Activated CD8-positive, alpha-beta memory T cell treated with anti-CD3 and anti-CD28 coated beads, Interleukin-2, amount 50 U/mL, for 48 hours (primary cell): ENCODE measurements at regions not wholly inside any gene's neighbourhood (a gene's known extent, or its start where the extent isn't known, plus 50 kb on each side); places are given as distances from the start of the nearest gene placed in this dataset.
"Not testable (repeated sequence)": the region's sequence is repeated elsewhere in the genome, so short reads cannot be mapped to it uniquely, and the experiment has no call there.

Source experiments
- DNase-seq: peaks from one replicate; pipeline ENCODE4 v3.0.0-alpha.2; 2020

DNA sequence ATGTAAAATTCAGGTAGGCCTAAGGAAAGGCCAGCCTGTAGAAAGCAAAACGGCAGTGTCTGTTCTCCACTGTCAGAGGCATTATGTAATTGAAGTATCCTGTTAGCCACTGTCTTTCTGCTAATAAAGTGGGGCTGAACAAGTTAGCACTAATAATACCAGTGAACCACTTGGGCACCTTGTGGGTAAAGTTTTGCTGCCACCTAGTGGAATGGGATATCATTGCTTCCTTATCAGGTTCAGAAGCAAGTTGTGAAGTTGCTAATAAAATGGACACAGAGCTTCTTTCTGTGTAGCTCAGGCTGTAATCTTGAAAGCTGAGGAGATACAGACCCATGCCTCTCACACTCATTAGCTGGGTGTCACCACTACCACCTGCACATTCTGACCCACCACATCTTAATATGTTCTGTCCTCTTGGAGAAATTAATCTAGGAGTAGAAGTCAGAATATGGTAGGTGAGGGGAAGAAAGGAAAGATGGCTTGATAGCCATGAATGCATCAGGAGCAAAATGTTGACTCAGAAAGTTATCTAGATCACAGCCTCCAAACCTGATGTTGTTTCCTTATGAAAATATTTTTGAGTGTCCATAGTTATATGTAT, 175.1 kb downstream of the SEPTIN7 start:
- DNase-seq, result no peak

DNA sequence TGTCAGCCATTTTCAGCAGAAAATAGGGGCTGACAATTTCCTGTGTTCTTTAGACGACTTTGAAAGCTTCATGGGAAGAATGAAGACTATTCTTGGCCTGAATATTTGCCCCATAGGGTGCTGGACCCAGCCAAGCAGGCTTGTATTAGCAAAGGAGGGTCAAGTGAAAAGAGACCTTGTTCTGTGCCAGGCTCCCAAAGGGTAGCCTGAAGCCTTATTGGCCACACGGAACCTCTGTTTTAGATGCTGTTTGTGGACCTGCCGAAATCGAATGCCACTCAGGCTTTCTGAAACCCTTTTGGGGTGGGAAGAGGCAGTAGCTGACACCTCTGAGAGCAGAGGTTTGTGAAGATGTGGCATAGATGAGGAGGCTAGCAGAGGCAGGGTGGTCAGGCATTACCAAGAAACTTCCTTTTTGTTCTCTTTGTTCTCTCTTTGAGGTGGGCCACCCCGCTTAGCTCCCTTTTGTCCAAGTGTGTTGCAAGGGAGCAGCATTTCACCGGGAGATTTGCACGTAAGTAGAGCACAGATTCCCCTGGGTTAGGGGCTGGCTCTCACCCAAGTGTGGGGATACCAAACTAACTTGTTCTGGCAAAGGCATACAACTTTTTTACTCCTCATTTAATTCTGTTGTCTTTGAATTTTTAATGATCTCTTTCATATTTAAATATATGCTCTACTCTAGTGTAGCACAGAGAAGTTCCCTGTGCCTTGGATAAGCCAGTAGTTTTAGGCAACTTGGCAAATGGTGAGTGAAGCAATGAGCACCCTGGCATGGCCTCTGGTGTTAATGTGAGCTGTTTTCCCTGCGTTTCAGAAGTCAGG, 174.0 kb upstream of the EEPD1 start:
- DNase-seq, result not testable (repeated sequence)

DNA sequence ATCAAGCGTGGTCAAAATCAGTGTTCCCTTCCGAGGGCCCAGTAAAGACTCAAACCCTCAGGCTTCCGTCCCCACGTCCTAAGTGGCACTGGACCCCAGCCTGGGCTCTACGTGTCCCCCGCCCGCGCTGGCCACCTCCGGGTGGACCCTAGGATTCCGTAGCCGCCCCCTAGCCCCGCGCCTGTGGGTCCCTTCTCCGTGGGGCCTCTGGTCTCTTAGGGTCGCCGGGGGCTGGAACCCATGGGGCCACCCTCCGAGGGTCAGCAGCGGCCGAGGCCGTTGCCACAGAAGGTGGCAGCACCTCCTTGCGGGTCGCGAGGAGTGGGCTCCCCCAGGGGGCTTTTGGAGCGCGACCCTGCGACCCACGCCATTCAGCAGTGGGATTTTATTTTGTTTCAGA, 170.5 kb upstream of the EEPD1 start:
- no peak for DNase-seq

DNA sequence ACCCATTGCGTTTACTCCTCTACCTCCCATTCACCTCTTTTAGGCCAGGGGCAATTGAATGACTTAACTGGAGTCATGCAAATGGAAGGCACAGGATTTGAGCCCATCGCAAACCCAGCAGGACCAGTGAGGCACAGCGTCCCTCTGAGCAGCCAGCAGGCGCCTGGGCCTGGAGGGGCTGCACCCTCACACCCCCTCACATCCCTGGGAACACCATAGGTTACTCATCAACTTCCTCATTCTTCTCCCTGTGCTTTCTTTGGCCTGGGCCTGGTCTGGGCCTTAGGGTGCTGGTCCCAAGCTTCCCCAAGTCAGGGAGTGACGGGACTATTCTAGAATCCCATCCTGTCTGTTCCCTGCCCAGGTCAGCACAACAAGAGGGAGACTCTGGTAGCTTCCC, 169.4 kb upstream of the EEPD1 start:
- DNase-seq, result no peak

DNA sequence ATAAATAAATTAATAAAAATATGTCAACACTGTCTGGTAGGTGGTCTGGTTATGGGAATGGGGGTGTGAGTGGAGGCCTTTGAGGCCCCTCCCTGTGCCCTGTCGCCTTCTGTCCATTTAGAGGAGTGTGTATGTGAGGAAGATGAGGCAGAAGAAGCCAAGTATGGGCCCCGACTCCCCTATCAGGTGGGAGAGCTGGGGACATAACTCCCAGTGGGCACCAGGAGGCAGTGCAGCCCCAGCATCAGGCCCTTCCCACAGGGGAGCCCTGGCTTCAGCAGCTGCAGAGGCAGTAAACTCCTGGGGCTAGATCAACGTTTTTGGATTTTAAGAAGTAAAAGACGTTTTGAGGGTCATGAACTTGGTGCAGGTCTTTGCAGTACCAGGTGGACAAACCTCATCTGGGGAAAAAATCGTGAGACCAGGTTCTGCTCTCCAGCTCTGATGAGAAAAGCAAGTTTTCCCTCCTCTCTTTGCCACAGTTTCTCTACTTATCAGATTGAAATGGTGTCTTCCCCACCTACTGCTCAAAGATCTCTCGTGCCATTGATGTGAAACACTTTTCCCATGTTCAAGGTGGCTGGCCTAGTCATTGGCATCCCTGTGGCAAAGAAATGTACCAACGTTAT, 167.8 kb upstream of the EEPD1 start:
- DNase-seq, result peak; percentile 80

DNA sequence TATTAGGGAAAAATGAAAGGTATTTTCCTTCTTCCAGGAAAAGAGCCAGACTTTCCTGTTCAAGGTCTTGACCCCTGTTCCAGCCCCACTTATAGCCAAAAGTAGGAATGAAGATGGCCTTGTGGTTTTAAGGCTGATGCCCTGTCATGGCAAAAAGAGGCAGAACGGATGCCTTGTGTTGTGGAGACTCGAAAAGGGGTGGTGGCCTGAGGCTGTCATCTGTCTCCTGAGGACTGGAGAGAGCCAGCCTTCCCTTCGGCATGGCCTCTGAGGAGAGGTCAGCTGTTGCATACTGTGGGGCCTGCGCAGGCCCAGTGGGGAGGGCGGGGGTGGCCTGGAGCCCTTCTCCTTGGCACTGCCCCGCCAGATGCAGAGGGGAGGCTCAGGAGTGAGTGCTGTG, 166.0 kb upstream of the EEPD1 start:
- DNase-seq, result no peak

DNA sequence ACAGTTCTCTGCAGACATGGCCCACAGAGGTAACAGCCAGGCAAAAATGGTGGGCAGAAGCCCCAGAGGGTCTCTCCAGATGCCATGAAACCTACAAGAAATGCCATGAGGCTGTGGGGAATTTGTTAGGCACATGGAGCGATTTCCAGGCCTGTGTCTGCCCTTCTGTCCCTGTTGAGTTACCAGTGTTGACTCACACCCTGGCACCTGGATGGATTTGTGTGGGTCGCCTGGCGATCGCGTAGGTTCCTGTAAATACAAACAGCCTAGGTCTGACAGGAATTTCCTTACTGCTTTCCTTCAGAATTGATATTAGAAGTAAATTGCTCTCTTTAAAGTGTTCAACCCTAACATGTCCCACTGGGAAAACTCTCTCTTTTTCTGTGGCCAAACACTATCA, 164.9 kb upstream of the EEPD1 start:
- DNase-seq, result no peak

DNA sequence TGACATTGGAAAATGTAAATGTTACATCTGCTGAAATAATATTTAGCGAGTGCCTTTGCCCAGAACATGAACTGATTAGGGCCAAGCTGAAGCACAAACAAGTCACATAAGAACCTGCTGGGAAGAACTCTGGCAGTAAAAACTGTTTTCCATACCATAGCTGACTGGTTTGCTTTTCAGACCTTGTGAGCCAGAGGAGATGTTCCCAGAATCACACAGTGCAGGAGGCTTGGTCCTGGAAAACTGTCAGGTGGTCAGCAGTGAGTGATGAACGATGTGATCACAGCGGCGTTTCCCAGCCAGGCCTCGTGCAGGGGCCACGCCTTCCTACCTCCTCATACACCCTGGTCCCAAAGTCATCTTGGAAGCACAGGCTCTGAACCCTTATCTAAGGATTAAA, 164.2 kb upstream of the EEPD1 start:
- DNase-seq, result no peak

DNA sequence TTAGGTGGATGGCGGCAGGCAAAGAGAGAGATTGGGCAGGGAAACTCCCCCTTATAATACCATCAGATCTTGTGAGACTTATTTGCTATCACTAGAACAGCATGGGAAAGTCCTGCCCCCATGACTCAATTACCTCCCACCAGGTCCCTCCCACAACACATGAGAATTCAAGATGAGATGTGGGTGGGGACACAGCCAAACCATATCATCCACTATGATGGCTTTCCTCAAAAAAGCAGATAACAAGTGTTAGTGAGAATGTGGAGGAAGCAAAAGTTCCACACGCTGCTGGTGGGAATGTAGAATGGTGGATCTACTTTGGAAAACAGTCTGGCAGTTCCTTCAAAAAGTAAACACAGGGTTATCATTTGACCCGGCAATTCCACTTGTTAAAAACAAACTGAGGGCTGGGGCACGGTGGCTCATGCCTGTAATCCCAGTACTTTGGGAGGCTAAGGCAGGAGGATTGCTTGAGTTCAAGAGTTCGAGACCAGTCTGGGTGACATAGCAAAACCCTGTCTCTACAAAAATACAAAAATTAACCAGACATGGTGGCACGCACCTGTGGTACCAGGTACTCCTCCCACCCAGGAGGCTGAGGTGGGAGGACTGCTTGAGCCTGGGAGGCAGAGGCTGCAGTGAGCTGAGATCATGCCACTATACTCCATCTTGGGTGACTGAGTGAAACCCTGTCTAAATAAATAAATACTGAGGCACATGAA, 161.4 kb upstream of the EEPD1 start:
- DNase-seq, result no peak

DNA sequence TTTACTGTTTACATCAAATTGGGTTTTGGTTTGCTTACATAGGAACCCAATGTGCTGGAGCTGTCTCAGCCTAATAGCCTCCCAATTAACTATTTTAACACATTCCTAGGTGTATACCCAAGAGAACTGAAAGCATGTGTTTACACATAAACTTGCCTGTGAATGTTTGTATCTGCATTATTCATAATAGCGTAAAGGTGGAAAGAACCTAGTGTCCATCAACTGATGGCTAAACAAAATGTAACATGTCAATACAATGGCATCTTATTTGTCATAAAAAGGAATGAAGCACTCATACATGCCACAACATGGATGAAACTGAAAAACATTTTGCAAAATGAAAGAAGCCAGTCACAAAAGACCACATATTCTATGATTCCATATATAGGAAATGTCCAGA, 160.6 kb upstream of the EEPD1 start:
- DNase-seq, result no peak

DNA sequence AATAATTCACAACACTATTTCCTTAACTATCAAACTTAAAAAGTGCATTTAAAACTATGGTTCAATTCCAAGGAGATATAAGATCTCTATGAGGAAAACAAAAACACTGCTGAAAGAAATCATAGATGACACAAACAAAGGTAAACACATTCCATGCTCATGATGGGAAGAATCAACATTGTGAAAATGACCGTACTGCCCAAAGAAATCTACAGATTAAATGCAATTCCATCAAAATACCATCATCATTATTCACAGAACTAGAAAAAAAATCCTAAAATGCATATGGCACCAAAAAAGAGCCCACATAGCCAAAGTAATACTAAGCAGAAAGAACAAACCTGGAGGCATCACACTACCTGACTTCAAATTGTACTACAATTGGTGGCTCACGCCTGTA, 159.9 kb upstream of the EEPD1 start:
- DNase-seq, result no peak

DNA sequence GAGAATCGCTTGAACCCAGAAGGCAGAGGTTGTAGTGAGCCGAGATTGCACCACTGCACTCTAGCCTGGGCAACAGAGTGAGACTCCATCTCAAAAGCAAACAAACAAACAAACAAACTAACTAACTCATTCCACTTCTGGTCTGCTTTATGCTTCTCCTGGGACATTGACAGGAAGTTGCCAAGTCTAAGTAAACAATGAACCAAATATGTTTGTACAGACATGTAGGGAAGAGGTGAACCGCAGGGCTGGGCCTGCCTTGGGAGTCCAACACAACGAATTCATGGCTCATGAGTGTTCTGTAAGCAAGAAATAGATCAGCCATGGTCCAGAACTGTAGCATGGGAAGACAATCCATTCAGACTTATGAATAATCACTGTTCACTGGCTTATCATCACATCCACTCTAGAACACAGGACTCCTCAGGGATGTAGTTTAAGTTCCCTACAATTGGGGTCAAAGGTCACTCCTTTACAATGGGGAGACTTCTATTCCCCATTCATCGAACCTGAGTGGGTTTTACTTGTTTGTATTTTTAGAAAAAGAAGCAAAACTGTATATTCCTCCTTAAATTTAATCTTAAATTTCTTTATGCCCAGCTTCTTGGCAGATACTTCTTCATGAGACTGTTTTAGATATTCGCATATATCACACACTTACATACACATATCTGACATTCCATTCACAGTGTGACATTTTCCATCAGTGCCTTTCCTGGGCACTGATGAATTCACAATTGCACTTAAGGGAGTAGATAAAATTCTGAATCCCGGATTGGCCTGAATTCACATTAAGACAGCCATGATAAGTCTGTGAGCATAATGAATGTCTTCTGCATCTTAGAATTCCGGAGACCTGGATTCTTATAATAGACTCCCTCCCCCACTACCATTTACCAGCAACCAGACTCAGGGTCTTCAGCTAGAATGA, 159.1 kb upstream of the EEPD1 start:
- DNase-seq, result no peak

DNA sequence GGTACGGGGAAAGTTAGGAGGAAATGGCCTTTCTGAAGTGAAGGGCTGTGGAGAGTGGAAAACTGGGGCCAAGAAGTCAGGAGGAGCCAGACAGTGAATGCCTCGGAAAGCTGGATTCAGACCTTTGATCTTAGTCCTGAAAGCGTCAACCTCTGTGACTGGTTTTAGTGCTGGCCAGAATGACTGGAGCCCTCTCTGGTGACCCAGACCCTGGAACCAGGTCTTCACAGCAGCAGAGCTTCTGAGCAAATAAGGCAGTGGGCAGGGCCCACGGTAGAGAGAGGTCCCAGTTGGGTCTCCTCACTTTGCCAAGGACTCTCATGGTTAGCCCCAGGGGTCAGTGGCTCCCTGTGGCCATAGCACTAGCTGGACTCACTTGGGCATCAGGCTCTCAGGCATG, 157.7 kb upstream of the EEPD1 start:
- no peak for DNase-seq

DNA sequence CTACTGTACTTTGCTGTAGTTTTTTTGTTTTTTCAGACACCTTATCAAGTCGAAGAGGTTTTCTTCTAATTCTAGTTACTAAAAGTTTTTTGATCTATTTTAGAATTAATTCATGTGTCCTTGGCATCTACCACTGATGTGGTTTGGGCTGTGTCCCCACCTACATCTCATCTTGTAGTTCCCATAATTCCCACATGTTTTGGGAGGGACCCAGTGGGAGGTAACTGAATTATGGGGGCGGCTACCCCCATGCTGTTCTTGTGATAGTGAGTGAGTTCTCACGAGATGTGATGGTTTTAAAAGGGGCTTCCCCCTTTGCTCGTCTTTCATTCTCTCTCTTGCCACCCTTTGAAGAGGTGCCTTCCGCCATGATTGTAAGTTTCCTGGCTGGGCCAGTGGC, 154.6 kb upstream of the EEPD1 start:
- no peak for DNase-seq

DNA sequence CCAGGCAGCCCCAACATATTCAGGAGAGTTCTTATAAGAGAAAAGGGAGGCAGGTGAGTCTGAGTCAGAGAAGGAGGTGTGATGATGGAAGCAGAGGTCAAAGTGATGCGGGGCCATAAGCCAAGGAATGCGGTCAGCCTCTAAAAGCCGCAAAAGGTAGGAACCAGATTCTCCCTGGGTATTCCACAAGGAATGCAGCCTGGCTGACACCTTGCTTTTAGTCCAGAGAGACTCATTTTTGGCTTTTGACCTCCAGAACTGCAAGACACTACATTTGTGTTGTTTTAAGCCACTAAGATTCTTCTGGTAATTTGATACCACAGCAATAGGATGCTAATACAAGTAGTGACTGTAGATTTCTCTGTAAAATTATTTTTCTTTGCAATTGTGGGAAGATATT, 151.5 kb upstream of the EEPD1 start:
- DNase-seq, result no peak

DNA sequence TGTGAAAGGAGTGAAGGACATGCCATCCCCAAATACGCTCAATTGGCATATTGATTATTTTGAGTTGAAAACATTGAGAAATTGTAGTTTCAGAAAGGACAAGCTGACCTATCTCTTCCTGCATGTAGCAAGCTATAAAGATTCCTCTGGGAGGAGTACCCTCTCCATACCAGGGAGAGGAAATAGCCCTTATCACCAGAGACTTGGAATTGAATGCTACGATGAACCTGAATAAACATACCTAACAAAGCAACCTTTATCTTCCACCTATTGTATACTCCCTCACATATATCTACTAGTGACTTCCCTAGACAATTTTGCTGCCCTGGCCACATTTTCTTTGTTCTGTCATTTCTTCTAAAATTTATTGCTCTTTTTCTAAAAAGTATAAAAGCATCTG, 150.2 kb upstream of the EEPD1 start:
- DNase-seq, result no peak

DNA sequence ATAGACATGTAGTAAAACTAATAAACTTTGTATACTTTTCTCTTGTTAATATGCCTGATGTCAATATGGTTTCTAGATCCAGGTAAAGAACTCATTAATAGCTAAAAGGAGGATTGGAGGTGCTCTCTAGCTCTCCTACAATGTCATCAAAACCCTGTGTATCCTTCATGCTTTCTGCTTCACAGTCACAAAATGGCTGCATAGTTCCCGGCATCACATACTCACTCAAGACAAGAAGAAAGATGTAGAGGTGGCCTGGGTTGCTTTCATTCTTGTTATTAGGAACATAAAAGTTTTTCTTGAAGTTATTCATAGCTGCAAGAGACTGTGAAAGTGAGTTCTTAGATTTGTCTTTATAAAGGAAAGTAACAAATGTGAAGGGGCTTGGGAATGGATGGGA, 149.7 kb upstream of the EEPD1 start:
- no peak for DNase-seq

DNA sequence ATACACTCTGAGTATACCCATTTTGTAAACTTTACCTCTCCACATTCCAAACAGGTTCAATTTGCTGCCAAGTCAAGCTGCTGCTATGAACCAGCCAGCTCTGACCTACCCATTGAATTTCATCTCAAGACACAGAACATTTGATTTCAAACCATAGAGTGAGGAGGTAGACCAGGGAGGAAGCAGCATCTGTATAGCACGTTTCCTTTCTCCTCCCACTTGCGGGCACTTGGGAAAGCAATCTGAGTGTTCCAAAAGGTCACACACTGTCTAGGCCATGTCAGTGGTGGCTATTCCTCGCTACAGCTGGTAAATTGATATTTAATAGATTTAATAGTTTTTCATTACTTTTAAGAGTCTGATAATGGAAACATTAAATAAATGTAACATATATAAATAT, 147.8 kb upstream of the EEPD1 start:
- no peak for DNase-seq

DNA sequence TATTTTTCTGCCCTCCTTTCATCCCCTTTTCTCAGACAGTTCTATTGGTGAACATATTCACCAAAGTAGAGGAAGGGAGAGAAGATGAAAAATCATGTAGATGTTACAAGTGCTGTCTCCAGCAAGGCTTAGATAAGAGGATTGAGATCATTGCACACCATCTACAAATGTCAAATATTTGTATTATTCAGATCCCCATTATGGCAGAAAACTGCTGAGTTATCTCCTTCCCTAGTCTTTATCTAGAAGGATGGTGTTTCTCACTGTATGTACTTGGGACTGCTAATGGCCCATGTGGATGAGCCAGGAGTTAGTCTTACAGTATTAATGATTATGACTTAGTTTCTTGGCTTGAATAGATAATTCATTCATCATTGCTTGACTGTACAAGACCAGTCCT, 147.2 kb upstream of the EEPD1 start:
- no peak for DNase-seq

DNA sequence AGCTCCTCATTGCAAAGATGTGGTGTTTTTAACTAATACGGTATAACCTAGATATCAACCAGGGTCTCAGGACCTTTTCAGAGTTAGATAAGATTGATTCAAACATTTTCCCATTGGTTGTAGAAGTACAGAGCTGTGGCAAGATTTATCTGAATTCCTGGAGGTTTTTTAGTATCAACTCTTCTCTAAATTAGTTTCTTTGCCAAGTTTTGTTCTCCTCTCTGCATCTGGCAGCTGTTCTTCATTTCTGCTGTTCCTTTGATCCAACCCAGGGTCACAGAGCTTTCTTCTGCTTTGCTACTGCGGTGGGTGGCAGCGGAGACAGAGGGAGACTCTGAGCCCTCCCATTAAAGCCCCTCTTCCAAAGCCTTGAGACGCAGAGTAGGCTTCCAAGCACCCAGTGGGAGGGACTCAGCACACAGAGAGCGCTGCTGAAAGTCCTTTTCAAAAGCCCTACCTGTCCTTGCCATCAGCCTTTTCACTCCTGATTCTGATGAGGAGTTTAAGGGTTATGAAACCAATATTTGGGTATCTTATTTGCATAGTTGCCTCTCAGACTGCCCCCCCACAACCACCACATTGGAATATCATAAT, 146.3 kb upstream of the EEPD1 start:
- no peak for DNase-seq

DNA sequence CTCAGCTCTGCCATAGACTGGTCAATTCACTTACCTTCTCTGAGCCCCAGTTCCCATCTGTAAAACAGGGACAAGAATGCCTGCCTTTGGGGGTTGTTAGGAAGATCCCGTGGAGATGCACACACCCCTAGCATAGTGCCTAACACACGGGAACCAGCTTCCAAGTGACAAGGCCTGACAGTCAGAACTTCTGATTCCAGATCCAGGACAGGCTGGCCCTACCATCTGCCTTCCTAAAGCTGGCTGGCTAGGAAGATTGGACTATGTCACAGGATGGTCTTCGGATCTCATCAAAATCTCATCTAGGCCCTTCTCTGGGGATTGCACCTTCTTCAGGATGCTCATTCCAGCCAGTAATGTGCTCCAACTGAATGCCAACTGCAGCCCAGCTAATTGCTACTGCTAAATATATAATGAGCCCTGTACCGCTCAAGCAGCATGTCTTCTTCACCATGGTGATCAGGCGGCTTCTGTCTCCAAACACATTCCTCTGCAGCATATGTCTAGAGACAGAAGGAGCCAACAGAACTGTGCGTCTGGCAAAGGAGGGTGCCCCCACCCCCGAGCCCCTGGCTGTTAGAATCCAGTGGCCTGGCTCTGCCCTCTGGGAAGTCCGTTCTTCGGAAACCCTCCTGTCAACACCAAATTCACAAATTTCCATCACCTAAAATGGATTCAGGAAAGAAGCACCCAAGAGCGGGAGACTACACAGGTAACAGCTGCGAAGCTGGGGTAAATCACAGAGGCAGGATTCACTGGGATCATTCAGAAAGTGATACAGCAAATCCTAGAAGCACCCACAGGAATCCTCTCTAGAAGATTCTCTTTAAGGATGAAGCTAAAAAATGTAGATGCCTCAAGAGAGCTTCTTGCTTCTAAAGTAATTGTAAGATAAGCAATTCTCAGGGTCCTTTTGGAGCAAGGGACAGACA, 142.1 kb upstream of the EEPD1 start:
- DNase-seq, result no peak
